ENCODE measurements at regions not wholly inside any gene's neighbourhood (a gene's known extent, or its start where the extent isn't known, plus 50 kb on each side); places are given as distances from the start of the nearest gene placed in this dataset.
"Not testable (repeated sequence)": the region's sequence is repeated elsewhere in the genome, so short reads cannot be mapped to it uniquely, and the experiment has no call there.

- no peaks in the 10 kb centered on the region for H3K4me1 Mint-ChIP-seq (ENCODE audit: low read depth)
- peaks cover 30% of the 10 kb centered on the region for H3K27me3 Mint-ChIP-seq (ENCODE audit: low read depth)
- no peak for DNase-seq
- no peak for ATAC-seq
- no peaks in the 10 kb centered on the region for H3K36me3 Mint-ChIP-seq (ENCODE audit: insufficient read depth)
- no peak overlapping the region for H3K4me3 Mint-ChIP-seq
- no peaks in the 10 kb centered on the region for H3K9me3 Mint-ChIP-seq
These were observed 1343.7 kb downstream of the BRD1 start for GRCh38 chr22:48483764-48484528.

GRCh38 chr22:48482771-48483170 lies 1344.9 kb downstream of the BRD1 start:
- Mint-ChIP-seq H3K27me3 (ENCODE audit: low read depth) (peaks cover 26% of the 10 kb centered on the region), H3K4me1 (ENCODE audit: low read depth) (no peaks in the 10 kb centered on the region), H3K4me3 (no peak overlapping the region), H3K36me3 (ENCODE audit: insufficient read depth) (no peaks in the 10 kb centered on the region), H3K9me3 (no peaks in the 10 kb centered on the region)
- DNase-seq (no peak), ATAC-seq (no peak)

- peaks cover 20% of the 10 kb centered on the region for H3K27me3 Mint-ChIP-seq (ENCODE audit: low read depth)
- not testable (repeated sequence) for ATAC-seq; H3K4me1 Mint-ChIP-seq (ENCODE audit: low read depth); H3K36me3 Mint-ChIP-seq (ENCODE audit: insufficient read depth); H3K4me3 Mint-ChIP-seq; DNase-seq; H3K9me3 Mint-ChIP-seq
These were observed 1345.5 kb downstream of the BRD1 start for GRCh38 chr22:48482198-48482597.

GRCh38 chr22:48481748-48482147 lies 1345.9 kb downstream of the BRD1 start:
- H3K4me1 Mint-ChIP-seq (ENCODE audit: low read depth) = no peaks in the 10 kb centered on the region
- no peak for DNase-seq
- ATAC-seq = no peak
- H3K9me3 Mint-ChIP-seq = no peaks in the 10 kb centered on the region
- H3K4me3 Mint-ChIP-seq = no peak overlapping the region
- peaks cover 20% of the 10 kb centered on the region for H3K27me3 Mint-ChIP-seq (ENCODE audit: low read depth)
- no peaks in the 10 kb centered on the region for H3K36me3 Mint-ChIP-seq (ENCODE audit: insufficient read depth)

- no peaks in the 10 kb centered on the region for H3K4me1 Mint-ChIP-seq (ENCODE audit: low read depth)
- peaks cover 25% of the 10 kb centered on the region for H3K27me3 Mint-ChIP-seq (ENCODE audit: low read depth)
- H3K4me3 Mint-ChIP-seq = no peak overlapping the region
- no peak for ATAC-seq
- no peaks in the 10 kb centered on the region for H3K9me3 Mint-ChIP-seq
- no peak for DNase-seq
- H3K36me3 Mint-ChIP-seq (ENCODE audit: insufficient read depth) = no peaks in the 10 kb centered on the region
These were observed 1349.0 kb downstream of the BRD1 start for GRCh38 chr22:48478529-48479265.

GRCh38 chr22:48478124-48478523 lies 1349.5 kb downstream of the BRD1 start:
- ATAC-seq (no peak), DNase-seq (no peak)
- no peaks in the 10 kb centered on the region for H3K36me3 Mint-ChIP-seq (ENCODE audit: insufficient read depth)
- H3K4me3 Mint-ChIP-seq = no peak overlapping the region
- no peaks in the 10 kb centered on the region for H3K9me3 Mint-ChIP-seq
- H3K27me3 Mint-ChIP-seq (ENCODE audit: low read depth) = peaks cover 28% of the 10 kb centered on the region
- H3K4me1 Mint-ChIP-seq (ENCODE audit: low read depth) = no peaks in the 10 kb centered on the region

GRCh38 chr22:48477031-48477721 lies 1350.5 kb downstream of the BRD1 start:
- no peaks in the 10 kb centered on the region for H3K36me3 Mint-ChIP-seq (ENCODE audit: insufficient read depth)
- ATAC-seq = no peak
- H3K9me3 Mint-ChIP-seq = no peaks in the 10 kb centered on the region
- no peak for DNase-seq
- H3K4me3 Mint-ChIP-seq = no peak overlapping the region
- H3K4me1 Mint-ChIP-seq (ENCODE audit: low read depth) = no peaks in the 10 kb centered on the region
- peaks cover 28% of the 10 kb centered on the region for H3K27me3 Mint-ChIP-seq (ENCODE audit: low read depth)

- DNase-seq (no peak), ATAC-seq (no peak)
- H3K4me3 Mint-ChIP-seq = no peak overlapping the region
- H3K27me3 Mint-ChIP-seq (ENCODE audit: low read depth) = peaks cover 30% of the 10 kb centered on the region
- H3K36me3 Mint-ChIP-seq (ENCODE audit: insufficient read depth) = no peaks in the 10 kb centered on the region
- H3K9me3 Mint-ChIP-seq = peaks cover 3% of the 10 kb centered on the region
- H3K4me1 Mint-ChIP-seq (ENCODE audit: low read depth) = no peaks in the 10 kb centered on the region
These were observed 1351.1 kb downstream of the BRD1 start for GRCh38 chr22:48476577-48476976.

- H3K36me3 Mint-ChIP-seq (ENCODE audit: insufficient read depth) = no peaks in the 10 kb centered on the region
- no peaks in the 10 kb centered on the region for H3K4me1 Mint-ChIP-seq (ENCODE audit: low read depth)
- no peak for DNase-seq
- no peak for ATAC-seq
- peaks cover 3% of the 10 kb centered on the region for H3K9me3 Mint-ChIP-seq
- H3K27me3 Mint-ChIP-seq (ENCODE audit: low read depth) = peaks cover 30% of the 10 kb centered on the region
- no peak overlapping the region for H3K4me3 Mint-ChIP-seq
These were observed 1351.9 kb downstream of the BRD1 start for GRCh38 chr22:48475661-48476345.

GRCh38 chr22:48474881-48475280 lies 1352.8 kb downstream of the BRD1 start:
- Mint-ChIP-seq H3K4me1 (ENCODE audit: low read depth) (no peaks in the 10 kb centered on the region), H3K4me3 (no peak overlapping the region), H3K27me3 (ENCODE audit: low read depth) (peaks cover 30% of the 10 kb centered on the region), H3K36me3 (ENCODE audit: insufficient read depth) (no peaks in the 10 kb centered on the region), H3K9me3 (peaks cover 3% of the 10 kb centered on the region)
- DNase-seq (no peak), ATAC-seq (no peak)

GRCh38 chr22:48473202-48473601 lies 1354.5 kb downstream of the BRD1 start:
- Mint-ChIP-seq H3K9me3 (peaks cover 3% of the 10 kb centered on the region), H3K27me3 (ENCODE audit: low read depth) (peaks cover 28% of the 10 kb centered on the region), H3K4me1 (ENCODE audit: low read depth) (no peaks in the 10 kb centered on the region), H3K36me3 (ENCODE audit: insufficient read depth) (no peaks in the 10 kb centered on the region), H3K4me3 (no peak overlapping the region)
- DNase-seq = no peak
- no peak for ATAC-seq

- no peaks in the 10 kb centered on the region for H3K4me1 Mint-ChIP-seq (ENCODE audit: low read depth)
- H3K9me3 Mint-ChIP-seq = no peaks in the 10 kb centered on the region
- peaks cover 11% of the 10 kb centered on the region for H3K27me3 Mint-ChIP-seq (ENCODE audit: low read depth)
- DNase-seq = no peak
- no peak overlapping the region for H3K4me3 Mint-ChIP-seq
- ATAC-seq = no peak
- H3K36me3 Mint-ChIP-seq (ENCODE audit: insufficient read depth) = no peaks in the 10 kb centered on the region
These were observed 1363.4 kb downstream of the BRD1 start for GRCh38 chr22:48464246-48464645.

- Mint-ChIP-seq H3K4me3 (no peak overlapping the region), H3K36me3 (ENCODE audit: insufficient read depth) (no peaks in the 10 kb centered on the region), H3K27me3 (ENCODE audit: low read depth) (peaks cover 17% of the 10 kb centered on the region), H3K9me3 (no peaks in the 10 kb centered on the region), H3K4me1 (ENCODE audit: low read depth) (no peaks in the 10 kb centered on the region)
- no peak for DNase-seq
- no peak for ATAC-seq
These were observed 1367.5 kb downstream of the BRD1 start for GRCh38 chr22:48459859-48460823.
